T-helper 1 cell treated with Interleukin-12 subunit alpha and Interleukin-12 subunit beta and Interleukin-4 antibody, amounts not matched to agents 30 μg/mL and 1 μg/mL, for 36 hours (primary cell): ENCODE measurements at regions not wholly inside any gene's neighbourhood (a gene's known extent, or its start where the extent isn't known, plus 50 kb on each side); places are given as distances from the start of the nearest gene placed in this dataset.

Experiments used
- H3K27ac Mint-ChIP-seq: one replicate; pipeline ENCODE4 v1.8.0; 2021; ENCODE audit warnings: mild to moderate bottlenecking, mixed read lengths
- H3K27me3 Mint-ChIP-seq: one replicate; pipeline ENCODE4 v1.8.0; 2021; ENCODE audit warnings: low read depth, mixed read lengths
- H3K36me3 Mint-ChIP-seq: one replicate; pipeline ENCODE4 v1.8.0; 2021; ENCODE audit warnings: low read depth, mixed read lengths
- H3K4me1 Mint-ChIP-seq: one replicate; pipeline ENCODE4 v1.8.0; 2021; ENCODE audit warnings: low read depth, mixed read lengths
- H3K4me3 Mint-ChIP-seq: one replicate; pipeline ENCODE4 v1.8.0; 2021; ENCODE audit warnings: mild to moderate bottlenecking, moderate library complexity, mixed read lengths
- H3K9me3 Mint-ChIP-seq: one replicate; pipeline ENCODE4 v1.8.0; 2021; ENCODE audit warnings: mixed read lengths

DNA sequence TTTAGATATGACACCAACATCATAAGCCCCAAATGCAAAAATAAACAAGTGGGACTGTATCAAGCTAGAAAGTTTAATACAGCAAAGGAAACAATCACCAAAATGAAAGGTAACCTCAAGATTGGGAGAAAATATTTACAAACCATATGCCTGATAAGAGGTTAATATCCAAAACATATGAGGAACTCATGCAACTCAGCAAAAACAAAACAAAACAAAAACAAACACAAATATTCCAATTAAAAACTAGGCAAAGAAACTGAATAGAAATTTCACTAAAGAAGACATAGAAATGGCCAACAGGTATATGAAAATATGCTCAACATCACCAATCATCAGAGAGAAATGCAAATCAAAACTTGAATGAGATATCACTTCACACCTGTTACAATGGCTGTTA lies 116.5 kb upstream of the ATP1B1 start:
- peaks cover 18% of the 10 kb centered on the region for H3K4me1 Mint-ChIP-seq
- no peak overlapping the region for H3K4me3 Mint-ChIP-seq
- peaks cover 5% of the 10 kb centered on the region for H3K36me3 Mint-ChIP-seq
- H3K27me3 Mint-ChIP-seq, result peaks cover 4% of the 10 kb centered on the region
- H3K27ac Mint-ChIP-seq, result no peak overlapping the region
- H3K9me3 Mint-ChIP-seq, result peaks cover 14% of the 10 kb centered on the region

DNA sequence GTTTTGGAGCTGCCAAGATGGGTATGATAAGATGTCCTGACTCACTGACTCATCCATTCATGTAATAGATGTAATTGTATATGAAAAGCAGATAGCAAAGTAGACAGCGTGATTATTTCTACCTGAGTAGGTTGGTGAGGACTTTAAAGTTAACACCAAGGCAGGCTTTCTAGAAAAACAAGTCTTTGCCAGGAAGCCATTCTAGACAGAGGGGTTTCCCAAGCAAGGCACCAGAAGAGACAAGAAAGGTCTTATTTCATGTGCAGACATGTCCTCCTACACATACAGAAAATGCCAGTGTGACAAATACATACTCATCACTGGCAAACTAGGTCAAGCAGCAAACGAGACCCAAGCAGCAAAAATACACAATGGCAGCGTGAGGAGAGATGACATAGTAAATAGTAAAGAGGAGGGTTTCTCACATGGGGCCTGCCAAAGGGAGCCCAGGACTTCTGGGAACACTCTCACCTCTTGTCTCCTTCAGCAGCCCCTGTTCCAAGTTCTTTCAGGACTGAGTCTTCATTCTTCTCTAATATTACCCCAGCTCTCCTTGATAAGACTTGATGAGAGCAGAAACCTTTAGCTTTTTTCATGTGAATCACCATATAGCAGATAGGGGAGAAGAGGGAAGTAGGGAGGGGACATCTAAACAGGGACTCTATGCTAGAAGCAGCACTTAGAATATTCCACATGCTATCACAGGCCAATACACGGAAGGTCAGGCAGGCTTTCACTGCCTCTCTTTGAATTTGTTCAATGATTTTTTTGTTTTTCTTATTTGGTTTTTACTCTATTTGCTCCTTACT lies 114.6 kb upstream of the ATP1B1 start:
- Mint-ChIP-seq H3K36me3 (peaks cover 6% of the 10 kb centered on the region), H3K27me3 (peaks cover 4% of the 10 kb centered on the region), H3K4me3 (no peak overlapping the region), H3K27ac (peak overlapping the region; percentile 80), H3K4me1 (peaks cover 20% of the 10 kb centered on the region), H3K9me3 (peaks cover 29% of the 10 kb centered on the region)

DNA sequence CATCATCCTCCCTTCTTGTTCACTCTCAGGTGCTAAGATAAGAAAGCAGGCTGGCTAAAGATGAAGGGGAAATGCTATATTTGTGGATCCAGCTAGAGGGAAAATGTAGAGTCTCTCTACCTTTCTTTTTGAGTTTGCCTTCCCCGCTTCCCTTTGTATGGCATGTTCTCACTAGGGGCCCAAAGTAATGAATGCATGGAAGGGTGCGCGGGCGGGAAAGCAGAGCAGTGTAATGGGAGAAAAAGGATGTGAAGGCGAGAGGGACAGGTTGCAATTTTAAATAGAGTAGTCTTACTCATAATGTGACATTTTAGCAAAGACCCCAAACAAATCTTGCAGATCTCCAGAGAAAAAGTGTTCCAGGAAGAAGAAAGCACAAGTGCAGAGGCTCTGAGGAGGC lies 105.1 kb upstream of the ATP1B1 start:
- peaks cover 2% of the 10 kb centered on the region for H3K36me3 Mint-ChIP-seq
- H3K9me3 Mint-ChIP-seq, result peaks cover 12% of the 10 kb centered on the region

DNA sequence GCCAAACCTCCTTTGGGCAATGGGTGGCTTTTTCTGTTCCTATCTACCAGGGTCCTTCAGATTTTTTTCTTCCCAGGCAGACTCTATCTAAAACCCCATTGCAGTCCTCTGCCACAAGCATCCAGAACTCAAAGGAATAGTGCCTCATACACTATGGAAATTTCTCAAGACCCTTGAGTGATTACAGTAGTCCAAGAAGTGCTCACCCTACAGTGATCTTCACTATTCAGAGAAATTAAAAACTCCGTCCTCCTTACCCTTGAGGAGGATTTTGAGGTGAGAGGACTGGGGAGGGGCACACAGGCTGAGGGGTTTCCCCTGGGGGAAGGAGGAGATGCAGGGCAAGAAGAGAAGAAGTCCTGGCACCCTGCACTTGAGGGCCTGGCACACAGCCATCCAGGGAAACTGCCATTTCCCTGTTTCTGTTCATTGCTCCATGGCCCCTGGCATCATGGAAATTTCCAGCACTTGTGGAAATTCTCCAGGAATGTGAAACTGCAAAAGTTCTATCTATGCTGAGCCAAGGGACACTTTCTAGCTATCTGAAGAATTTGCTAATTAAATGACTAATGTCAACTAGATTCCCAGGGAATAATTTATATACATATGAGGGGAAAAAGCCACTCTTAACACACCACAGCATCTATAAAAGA lies 102.5 kb upstream of the ATP1B1 start:
- peaks cover 5% of the 10 kb centered on the region for H3K27me3 Mint-ChIP-seq
- H3K9me3 Mint-ChIP-seq, result peaks cover 6% of the 10 kb centered on the region
- H3K4me1 Mint-ChIP-seq, result no peaks in the 10 kb centered on the region
- no peak overlapping the region for H3K4me3 Mint-ChIP-seq
- H3K36me3 Mint-ChIP-seq, result peaks cover 1% of the 10 kb centered on the region
- no peak overlapping the region for H3K27ac Mint-ChIP-seq

More for the DNA sequence above, 105.1 kb upstream of the ATP1B1 start:
- no peak overlapping the region for H3K4me3 Mint-ChIP-seq
- peaks cover under 1% of the 10 kb centered on the region for H3K4me1 Mint-ChIP-seq
- H3K27ac Mint-ChIP-seq, result no peak overlapping the region
- H3K27me3 Mint-ChIP-seq, result no peaks in the 10 kb centered on the region

DNA sequence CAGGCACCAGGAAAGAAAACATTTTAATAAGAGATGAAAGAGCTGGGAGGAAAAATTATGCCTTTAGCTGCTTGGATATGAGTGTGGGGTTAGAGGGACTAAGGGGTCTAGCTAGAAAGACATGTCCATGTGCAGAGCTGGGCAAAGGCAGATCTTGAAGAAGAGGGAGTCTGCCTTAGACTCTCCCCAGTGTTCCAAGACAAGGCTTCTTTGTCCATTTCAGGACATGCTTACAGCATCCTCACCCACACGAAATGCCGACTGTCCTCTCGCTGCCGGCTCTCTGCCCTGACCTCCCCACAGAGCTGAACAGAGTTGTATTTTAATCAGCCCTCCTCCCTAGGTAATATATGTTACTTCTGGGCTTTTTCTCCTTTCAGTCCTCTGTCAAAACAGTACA lies 100.7 kb upstream of the ATP1B1 start:
- Mint-ChIP-seq H3K36me3 (no peaks in the 10 kb centered on the region), H3K27me3 (peaks cover 5% of the 10 kb centered on the region), H3K4me3 (no peak overlapping the region), H3K9me3 (no peaks in the 10 kb centered on the region), H3K27ac (no peak overlapping the region), H3K4me1 (peaks cover 4% of the 10 kb centered on the region)

DNA sequence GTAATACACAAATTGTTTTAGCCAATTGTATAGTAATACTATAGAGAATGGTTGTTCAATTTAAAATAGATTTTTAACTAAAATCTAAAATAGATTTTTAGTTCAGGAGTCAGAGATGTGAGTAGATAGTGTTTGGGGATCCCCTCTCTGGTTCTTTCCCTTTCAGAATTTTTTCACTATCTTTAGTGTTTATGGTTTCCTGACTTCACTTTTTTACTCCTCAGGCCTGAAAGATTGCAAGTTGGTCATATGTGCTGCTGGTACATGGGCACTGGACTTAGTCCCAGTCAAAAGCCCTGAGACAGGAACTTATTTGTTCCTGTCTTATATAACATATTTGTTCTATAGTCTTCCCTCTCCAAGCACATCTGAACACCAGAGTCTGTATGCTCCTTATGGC lies 96.8 kb upstream of the ATP1B1 start:
- H3K27ac Mint-ChIP-seq, result no peak overlapping the region
- H3K9me3 Mint-ChIP-seq, result no peaks in the 10 kb centered on the region
- H3K4me3 Mint-ChIP-seq, result no peak overlapping the region

DNA sequence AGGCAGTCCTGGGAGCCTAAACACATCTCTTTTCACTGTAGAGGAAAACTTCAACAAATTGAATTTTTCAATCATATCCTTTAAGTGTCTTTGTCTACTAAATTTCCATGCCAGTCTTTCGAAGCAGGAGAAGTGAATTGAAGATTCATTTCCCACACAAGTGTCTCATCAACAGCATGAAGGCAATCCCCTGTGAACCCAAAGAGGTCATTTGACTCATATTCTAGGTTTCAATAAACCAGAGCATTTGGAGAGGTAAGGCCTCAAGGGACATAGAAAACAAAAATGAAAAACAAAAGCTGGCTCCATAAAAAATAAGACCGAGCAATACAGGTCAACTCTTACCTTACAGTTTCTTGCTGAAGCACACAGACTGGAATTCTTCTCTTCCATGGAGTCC lies 94.1 kb upstream of the ATP1B1 start:
- Mint-ChIP-seq H3K36me3 (no peaks in the 10 kb centered on the region), H3K4me1 (peaks cover 7% of the 10 kb centered on the region), H3K27ac (no peak overlapping the region), H3K9me3 (no peaks in the 10 kb centered on the region), H3K27me3 (peaks cover 5% of the 10 kb centered on the region), H3K4me3 (no peak overlapping the region)

More for the DNA sequence above, 96.8 kb upstream of the ATP1B1 start:
- peaks cover 5% of the 10 kb centered on the region for H3K27me3 Mint-ChIP-seq
- H3K36me3 Mint-ChIP-seq, result no peaks in the 10 kb centered on the region
- peaks cover 7% of the 10 kb centered on the region for H3K4me1 Mint-ChIP-seq

DNA sequence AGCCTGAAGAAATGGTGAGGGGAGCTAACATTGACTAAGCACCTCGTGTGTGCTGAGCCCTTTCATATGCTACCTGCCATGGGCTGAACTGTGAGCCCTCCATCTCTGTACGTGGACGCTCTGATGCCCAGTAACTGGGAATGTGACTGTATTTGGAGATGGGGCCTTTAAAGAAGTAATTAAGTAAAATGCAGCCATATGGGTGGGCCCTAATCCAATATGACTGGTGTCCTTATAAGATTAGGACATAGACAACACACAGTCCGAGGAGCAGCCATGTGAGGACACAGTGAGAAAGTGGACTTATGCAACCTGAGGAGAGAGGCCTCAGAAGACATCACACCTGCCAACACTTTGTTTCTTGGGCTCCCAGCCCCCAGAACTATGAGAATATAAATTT lies 92.7 kb upstream of the ATP1B1 start:
- H3K27me3 Mint-ChIP-seq, result no peaks in the 10 kb centered on the region

DNA sequence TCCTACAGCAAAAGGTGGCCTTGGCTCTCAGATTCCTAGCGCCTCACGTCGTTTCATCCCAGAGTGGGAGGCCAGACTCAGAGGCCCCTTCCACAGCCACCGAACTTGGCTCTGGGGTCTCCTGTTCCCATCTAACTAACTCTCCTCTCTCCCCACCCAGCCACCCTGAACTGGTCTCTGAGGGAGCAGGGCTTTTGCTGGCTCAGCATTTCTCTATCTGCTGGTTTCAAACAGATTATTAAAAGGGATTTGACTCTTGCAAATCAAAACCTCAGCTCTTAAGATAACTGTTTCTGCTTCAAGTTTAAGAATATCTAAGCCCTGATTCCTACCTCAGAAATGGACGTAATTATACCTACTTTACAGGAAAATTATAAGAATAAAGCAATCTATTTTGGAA lies 91.0 kb upstream of the ATP1B1 start:
- no peaks in the 10 kb centered on the region for H3K27me3 Mint-ChIP-seq
- no peaks in the 10 kb centered on the region for H3K9me3 Mint-ChIP-seq
- no peaks in the 10 kb centered on the region for H3K36me3 Mint-ChIP-seq
- no peak overlapping the region for H3K27ac Mint-ChIP-seq
- H3K4me1 Mint-ChIP-seq, result peaks cover 5% of the 10 kb centered on the region
- no peak overlapping the region for H3K4me3 Mint-ChIP-seq

More for the DNA sequence above, 92.7 kb upstream of the ATP1B1 start:
- Mint-ChIP-seq H3K36me3 (no peaks in the 10 kb centered on the region), H3K4me1 (peaks cover 9% of the 10 kb centered on the region), H3K9me3 (no peaks in the 10 kb centered on the region), H3K4me3 (no peak overlapping the region), H3K27ac (no peak overlapping the region)

DNA sequence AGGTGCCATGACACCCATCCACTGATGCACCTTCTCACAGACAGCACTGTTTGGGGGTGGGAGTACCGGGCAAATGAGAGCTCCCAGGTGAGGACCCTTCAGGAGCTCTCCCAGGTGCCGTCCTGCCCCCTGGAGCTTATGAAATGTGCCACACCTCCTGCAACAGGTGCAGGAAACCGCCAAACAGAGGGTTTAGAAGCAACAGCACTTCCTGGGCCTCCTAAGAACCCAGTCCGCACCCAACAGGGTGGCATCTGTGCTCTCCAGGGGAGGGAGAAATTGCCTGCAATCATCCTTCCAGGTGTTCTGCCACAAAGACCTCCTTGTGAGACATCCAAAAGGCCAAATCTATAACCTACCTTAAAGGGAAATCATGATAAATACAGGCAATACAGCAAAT lies 87.7 kb upstream of the ATP1B1 start:
- Mint-ChIP-seq H3K27ac (no peak overlapping the region), H3K27me3 (peaks cover 15% of the 10 kb centered on the region), H3K9me3 (no peaks in the 10 kb centered on the region), H3K36me3 (peaks cover 1% of the 10 kb centered on the region), H3K4me3 (no peak overlapping the region), H3K4me1 (peaks cover 1% of the 10 kb centered on the region)

DNA sequence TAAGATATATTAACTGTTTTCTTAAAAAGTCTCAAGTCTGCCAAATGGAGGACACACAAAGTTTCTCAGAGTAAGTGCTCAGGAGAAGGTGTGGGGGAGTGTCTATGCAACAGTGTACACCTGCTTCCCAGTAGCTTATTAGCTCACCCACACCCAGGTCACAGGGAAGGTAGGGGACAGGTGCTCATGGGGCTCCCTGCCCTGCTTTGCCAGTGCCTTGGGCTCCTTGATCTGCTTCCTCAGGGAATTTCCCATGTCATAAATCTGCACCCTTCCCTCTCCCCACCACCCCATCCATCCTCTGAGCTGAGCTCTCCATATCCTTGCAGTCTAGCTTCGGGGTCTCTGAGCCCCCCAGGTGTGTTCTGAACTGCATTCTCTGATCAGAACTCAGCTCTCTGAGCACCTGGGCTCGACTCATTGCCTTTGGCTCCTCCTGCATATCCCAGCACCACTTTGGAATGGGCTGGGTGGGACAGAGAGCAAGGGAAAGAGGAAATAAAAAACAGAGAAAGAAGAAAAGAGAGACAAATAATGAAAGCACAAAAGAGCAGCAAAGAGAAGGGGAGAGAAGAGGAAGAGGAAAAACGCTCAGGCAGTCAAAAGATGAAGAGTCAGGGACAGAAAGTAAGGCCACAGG lies 87.0 kb upstream of the ATP1B1 start:
- Mint-ChIP-seq H3K9me3 (no peaks in the 10 kb centered on the region), H3K4me1 (peaks cover 1% of the 10 kb centered on the region), H3K27ac (no peak overlapping the region), H3K4me3 (no peak overlapping the region), H3K36me3 (peaks cover 1% of the 10 kb centered on the region), H3K27me3 (peaks cover 19% of the 10 kb centered on the region)

DNA sequence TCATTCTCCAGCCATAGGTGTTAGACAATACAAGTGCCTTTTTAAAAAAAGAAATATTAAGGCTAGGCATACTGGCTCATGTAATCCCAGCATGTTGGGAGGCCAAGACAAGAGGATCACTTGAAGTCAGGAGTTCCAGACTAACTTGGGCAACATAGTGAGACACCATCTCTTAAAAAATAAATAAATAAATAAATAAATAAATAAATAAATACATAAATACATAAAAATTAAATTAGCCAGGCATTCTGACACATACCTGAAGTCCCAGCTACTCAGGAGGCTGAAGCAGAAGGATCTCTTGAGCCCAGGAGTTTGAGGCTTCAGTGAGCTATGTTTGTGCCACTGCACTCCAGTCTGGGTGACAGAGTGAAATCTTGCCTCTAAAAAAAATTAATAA lies 85.8 kb upstream of the ATP1B1 start:
- H3K9me3 Mint-ChIP-seq, result no peaks in the 10 kb centered on the region
- H3K4me1 Mint-ChIP-seq, result peaks cover 1% of the 10 kb centered on the region
- H3K27ac Mint-ChIP-seq, result no peak overlapping the region
- no peak overlapping the region for H3K4me3 Mint-ChIP-seq
- H3K36me3 Mint-ChIP-seq, result peaks cover 1% of the 10 kb centered on the region
- peaks cover 19% of the 10 kb centered on the region for H3K27me3 Mint-ChIP-seq

DNA sequence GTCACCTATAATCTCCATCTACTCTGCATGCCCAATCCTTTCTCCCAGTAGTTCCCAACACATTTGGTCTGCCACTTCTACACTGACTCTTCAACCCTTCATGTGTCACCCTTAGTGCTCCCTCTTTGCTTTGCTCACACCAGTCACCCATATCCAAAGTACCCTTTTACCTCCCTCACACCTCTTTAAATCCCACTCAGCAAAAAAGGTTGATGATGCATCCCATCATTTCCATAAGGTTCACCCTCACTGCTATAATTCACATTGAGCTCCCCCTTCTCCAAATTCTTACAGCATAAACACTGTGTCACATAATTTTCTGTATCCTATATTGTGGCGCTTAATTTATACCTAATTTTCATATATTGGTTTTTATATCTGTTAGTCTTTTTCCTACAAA lies 83.8 kb upstream of the ATP1B1 start:
- H3K36me3 Mint-ChIP-seq, result peaks cover 1% of the 10 kb centered on the region
- H3K9me3 Mint-ChIP-seq, result peaks cover 3% of the 10 kb centered on the region
- H3K27me3 Mint-ChIP-seq, result peaks cover 23% of the 10 kb centered on the region
- H3K4me3 Mint-ChIP-seq, result no peak overlapping the region
- H3K27ac Mint-ChIP-seq, result no peak overlapping the region
- H3K4me1 Mint-ChIP-seq, result peaks cover 1% of the 10 kb centered on the region

DNA sequence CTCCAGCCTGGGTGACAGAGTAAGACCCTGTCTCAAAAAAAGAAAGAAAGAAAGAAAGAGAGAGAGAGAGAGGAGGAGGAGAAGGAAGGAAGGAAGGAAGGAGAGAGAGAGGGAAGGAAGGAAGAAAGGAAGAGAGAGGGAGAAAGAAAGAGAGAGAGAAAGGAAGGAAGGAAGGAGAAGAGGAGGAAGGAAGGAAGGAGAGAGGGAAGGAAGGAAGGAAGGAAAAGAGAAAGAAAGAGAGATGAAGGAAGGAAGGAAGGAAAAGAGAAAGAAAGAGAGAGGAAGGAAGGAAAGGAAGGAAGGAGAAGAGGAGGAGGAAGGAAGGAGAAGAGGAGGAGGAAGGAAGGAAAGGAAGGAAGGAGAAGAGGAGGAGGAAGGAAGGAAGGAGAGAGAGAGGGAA lies 82.2 kb upstream of the ATP1B1 start:
- peaks cover 3% of the 10 kb centered on the region for H3K9me3 Mint-ChIP-seq
- no peak overlapping the region for H3K4me3 Mint-ChIP-seq
- peaks cover 1% of the 10 kb centered on the region for H3K36me3 Mint-ChIP-seq
- H3K27ac Mint-ChIP-seq, result no peak overlapping the region
- peaks cover 23% of the 10 kb centered on the region for H3K27me3 Mint-ChIP-seq
- peaks cover 2% of the 10 kb centered on the region for H3K4me1 Mint-ChIP-seq

DNA sequence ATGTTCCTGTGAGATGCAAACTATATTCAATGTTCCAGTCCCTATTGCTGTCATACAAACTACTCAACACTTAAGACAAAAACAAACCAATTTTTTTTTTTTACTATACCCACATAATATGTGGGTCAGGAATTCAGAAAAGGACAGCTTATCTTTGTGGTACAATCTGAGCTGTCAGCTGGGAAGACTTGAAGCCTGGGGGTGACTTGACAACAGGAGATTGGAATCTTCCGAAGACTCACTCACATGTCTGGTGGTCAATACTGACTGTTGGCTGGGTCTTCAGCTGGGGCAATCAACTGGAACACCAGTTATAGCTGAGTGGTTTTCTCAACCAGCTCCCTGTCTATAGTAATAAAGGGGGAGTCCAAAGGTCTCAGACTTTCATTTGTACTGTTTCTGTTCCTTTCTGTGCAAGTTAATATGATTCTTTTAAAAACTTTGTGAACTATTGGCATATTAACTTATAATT lies 81.7 kb upstream of the ATP1B1 start:
- Mint-ChIP-seq H3K4me1 (peaks cover 2% of the 10 kb centered on the region), H3K27me3 (peaks cover 23% of the 10 kb centered on the region), H3K27ac (no peak overlapping the region), H3K4me3 (no peak overlapping the region), H3K36me3 (peaks cover 1% of the 10 kb centered on the region), H3K9me3 (peaks cover 3% of the 10 kb centered on the region)
